Common myeloid progenitor, CD34-positive (primary cell): ENCODE measurements at regions not wholly inside any gene's neighbourhood (a gene's known extent, or its start where the extent isn't known, plus 50 kb on each side); places are given as distances from the start of the nearest gene placed in this dataset.

Experiments used
- CTCF ChIA-PET: fragments of 350-600 bp; sonication (Branson Sonifier 250); formaldehyde crosslinking; loops from one replicate; lab custom pipeline; 2021; ENCODE audit warnings: antibody characterized with exemption; lab: Charles Lee
- POLR2A ChIA-PET: fragments of 350-600 bp; sonication (Branson Sonifier 250); formaldehyde crosslinking; loops from one replicate; lab custom pipeline; 2021; ENCODE audit warnings: antibody characterized with exemption; lab: Charles Lee
- DNase-seq, 3 donors: peaks; one replicate each; pipeline versions ENCODE4 v3.0.0 to v3.0.0-alpha.2; 2013
- H3K27ac ChIP-seq, 2 experiments: 1 replicate in 1 of 2; 2 replicates in 1 of 2; pipeline ENCODE4 v1.7.0; 2013; ENCODE audit warnings: inconsistent platforms in 2 of 2, low read length in 2 of 2, mild to moderate bottlenecking in 2 of 2, low read depth in 1 of 2, moderate library complexity in 1 of 2; ENCODE audit not compliant: severe bottlenecking in 2 of 2, insufficient read depth in 1 of 2, poor library complexity in 1 of 2
- H3K27me3 ChIP-seq, 5 experiments: replicated peaks in 2 of 5; 1 replicate in 3 of 5; 2 replicates in 2 of 5; pipeline versions ENCODE4 v1.6.1 to v1.7.0; 2013; ENCODE audit warnings: low read length in 4 of 5, mild to moderate bottlenecking in 2 of 5, moderate library complexity in 2 of 5, inconsistent platforms in 1 of 5; ENCODE audit not compliant: insufficient read depth in 5 of 5, control insufficient read depth in 4 of 5
- H3K36me3 ChIP-seq, 4 experiments: 1 replicate in 2 of 4; 2 replicates in 2 of 4; pipeline versions ENCODE4 v1.6.1 to v1.7.0; 2013; ENCODE audit warnings: low read length in 3 of 4, control low read depth in 1 of 4, mild to moderate bottlenecking in 1 of 4; ENCODE audit not compliant: control insufficient read depth in 4 of 4, insufficient read depth in 4 of 4
- H3K4me1 ChIP-seq, 4 experiments: 1 replicate in 3 of 4; 2 replicates in 1 of 4; pipeline versions ENCODE4 v1.6.1 to v1.7.1; 2013; ENCODE audit warnings: low read length in 3 of 4, mild to moderate bottlenecking in 3 of 4, control low read depth in 1 of 4, inconsistent platforms in 1 of 4, moderate library complexity in 1 of 4; ENCODE audit not compliant: control insufficient read depth in 4 of 4, insufficient read depth in 4 of 4; ENCODE audit errors: control extremely low read depth in 1 of 4
- H3K4me3 ChIP-seq, 7 experiments: 1 replicate in 4 of 7; 2 replicates in 3 of 7; pipeline versions ENCODE4 v1.5.1 to v1.7.0; 2013; ENCODE audit warnings: mild to moderate bottlenecking in 7 of 7, low read length in 6 of 7, moderate library complexity in 6 of 7, inconsistent platforms in 2 of 7, low read depth in 2 of 7, control low read depth in 1 of 7; ENCODE audit not compliant: insufficient read depth in 4 of 7, control insufficient read depth in 1 of 7; ENCODE audit errors: extremely low read depth in 1 of 7
- H3K9me3 ChIP-seq, 5 experiments: 1 replicate in 4 of 5; 2 replicates in 1 of 5; pipeline versions ENCODE4 v1.6.1 to v1.7.1; 2013; ENCODE audit warnings: low read length in 4 of 5, mild to moderate bottlenecking in 2 of 5, inconsistent platforms in 1 of 5, low read depth in 1 of 5, moderate library complexity in 1 of 5; ENCODE audit not compliant: control insufficient read depth in 4 of 5, insufficient read depth in 2 of 5; ENCODE audit errors: control extremely low read depth in 1 of 5
- WGBS: methylation state at CpG from one replicate; pipeline ENCODE4 v1.1.5; 2013; ENCODE audit not compliant: insufficient coverage; 5-methylcytosine and 5-hydroxymethylcytosine counted together

GRCh38 chr5:4533457-4534105, 606.5 kb upstream of the ADAMTS16 start:
- Histone ChIP-seq H3K36me3 (no peaks in the 10 kb centered on the region), H3K27me3 (no peaks in the 10 kb centered on the region), H3K4me1 (no peaks in the 10 kb centered on the region), H3K4me3 (no peak overlapping the region), H3K9me3 (no peaks in the 10 kb centered on the region), H3K27ac (no peak overlapping the region)
- POLR2A ChIA-PET = no interaction called here
- CTCF ChIA-PET = no interaction called here
- 92% methylated on average over 3 of the region's 3 CpGs for WGBS
- no peak for DNase-seq

GRCh38 chr5:4537489-4537888, 602.6 kb upstream of the ADAMTS16 start:
- 96% methylated on average over 9 of the region's 10 CpGs for WGBS
- no peak overlapping the region for H3K4me3 ChIP-seq
- ChIA-PET CTCF (no interaction called here), POLR2A (no interaction called here)
- no peaks in the 10 kb centered on the region for H3K9me3 ChIP-seq
- DNase-seq = no peak
- no peak overlapping the region for H3K27ac ChIP-seq
- no peaks in the 10 kb centered on the region for H3K27me3 ChIP-seq
- H3K4me1 ChIP-seq = no peaks in the 10 kb centered on the region
- H3K36me3 ChIP-seq = no peaks in the 10 kb centered on the region

GRCh38 chr5:4540375-4541173, 599.6 kb upstream of the ADAMTS16 start:
- 75% methylated on average over 4 of the region's 5 CpGs for WGBS
- no peak overlapping the region for H3K27ac ChIP-seq
- H3K4me1 ChIP-seq = no peaks in the 10 kb centered on the region
- H3K27me3 ChIP-seq = no peaks in the 10 kb centered on the region
- CTCF ChIA-PET = no interaction called here
- no peaks in the 10 kb centered on the region for H3K9me3 ChIP-seq
- H3K36me3 ChIP-seq = no peaks in the 10 kb centered on the region
- POLR2A ChIA-PET = no interaction called here
- no peak for DNase-seq
- no peak overlapping the region for H3K4me3 ChIP-seq

- POLR2A ChIA-PET = no interaction called here
- H3K36me3 ChIP-seq = no peaks in the 10 kb centered on the region
- 89% methylated on average over 4 of the region's 4 CpGs for WGBS
- no peak for DNase-seq
- no peaks in the 10 kb centered on the region for H3K4me1 ChIP-seq
- no peaks in the 10 kb centered on the region for H3K9me3 ChIP-seq
- no peak overlapping the region for H3K4me3 ChIP-seq
- no peak overlapping the region for H3K27ac ChIP-seq
- CTCF ChIA-PET = no interaction called here
- no peaks in the 10 kb centered on the region for H3K27me3 ChIP-seq
These were observed 598.8 kb upstream of the ADAMTS16 start for GRCh38 chr5:4541334-4541733.

- Histone ChIP-seq H3K36me3 (no peaks in the 10 kb centered on the region), H3K4me3 (no peak overlapping the region), H3K4me1 (no peaks in the 10 kb centered on the region), H3K27ac (no peak overlapping the region), H3K27me3 (no peaks in the 10 kb centered on the region), H3K9me3 (no peaks in the 10 kb centered on the region)
- WGBS = 78% methylated on average over 12 of the region's 12 CpGs
- ChIA-PET CTCF (no interaction called here), POLR2A (no interaction called here)
- DNase-seq = no peak
These were observed 597.9 kb upstream of the ADAMTS16 start for GRCh38 chr5:4542145-4542778.

- ChIA-PET CTCF (no interaction called here), POLR2A (no interaction called here)
- Histone ChIP-seq H3K4me3 (no peak overlapping the region), H3K27me3 (no peaks in the 10 kb centered on the region), H3K27ac (no peak overlapping the region), H3K9me3 (no peaks in the 10 kb centered on the region), H3K4me1 (no peaks in the 10 kb centered on the region), H3K36me3 (no peaks in the 10 kb centered on the region)
- 61% methylated on average over 6 of the region's 10 CpGs for WGBS
- no peak for DNase-seq
These were observed 596.0 kb upstream of the ADAMTS16 start for GRCh38 chr5:4544049-4544670.

- H3K4me3 ChIP-seq = no peak overlapping the region
- 92% methylated on average over 6 of the region's 6 CpGs for WGBS
- no peak overlapping the region for H3K27ac ChIP-seq
- no peaks in the 10 kb centered on the region for H3K36me3 ChIP-seq
- POLR2A ChIA-PET = no interaction called here
- no peaks in the 10 kb centered on the region for H3K27me3 ChIP-seq
- H3K9me3 ChIP-seq = no peaks in the 10 kb centered on the region
- H3K4me1 ChIP-seq = no peaks in the 10 kb centered on the region
- CTCF ChIA-PET = no interaction called here
- DNase-seq = no peak
These were observed 592.6 kb upstream of the ADAMTS16 start for GRCh38 chr5:4547547-4547946.
